Fibroblast of lung (primary cell): ENCODE measurements at regions not wholly inside any gene's neighbourhood (a gene's known extent, or its start where the extent isn't known, plus 50 kb on each side); places are given as distances from the start of the nearest gene placed in this dataset.

Experiments
- DNase-seq, 2 donors: peaks; one replicate each; pipeline versions ENCODE4 v3.0.0 to v3.0.0-alpha.2; 2010; ENCODE audit warnings: low read depth in 2 of 2
- H2AFZ ChIP-seq: 2 replicates; pipeline ENCODE4 v1.5.1; 2012; ENCODE audit warnings: low read length, control low read depth, inconsistent platforms
- H3K27ac ChIP-seq: 2 replicates; pipeline ENCODE4 v1.5.1; 2011; ENCODE audit warnings: low read length, control low read depth; ENCODE audit not compliant: insufficient read depth
- H3K27me3 ChIP-seq: 2 replicates; pipeline ENCODE4 v1.5.1; 2011; ENCODE audit warnings: mild to moderate bottlenecking, low read length; ENCODE audit not compliant: control insufficient read depth, insufficient read depth
- H3K36me3 ChIP-seq: 2 replicates; pipeline ENCODE4 v1.5.1; 2011; ENCODE audit warnings: low read length; ENCODE audit not compliant: control insufficient read depth, insufficient read depth
- H3K4me1 ChIP-seq: 2 replicates; pipeline ENCODE4 v1.5.1; 2011; ENCODE audit warnings: low read length; ENCODE audit not compliant: control insufficient read depth, insufficient read depth; ENCODE audit errors: extremely low read depth
- H3K4me2 ChIP-seq: 2 replicates; pipeline ENCODE4 v1.5.1; 2011; ENCODE audit warnings: low read length, control low read depth; ENCODE audit not compliant: insufficient read depth; ENCODE audit errors: extremely low read depth
- H3K4me3 ChIP-seq, 4 experiments: fragments of 200-600 bp in 1 of 4; sonication (generic) in 1 of 4; replicated peaks in 1 of 4; 2 replicates each; pipeline ENCODE4 v1.5.1; 2011 to 2016; ENCODE audit warnings: low read length in 4 of 4, low read depth in 3 of 4, mild to moderate bottlenecking in 3 of 4, control low read depth in 2 of 4, inconsistent platforms in 1 of 4, mixed read lengths in 1 of 4; ENCODE audit not compliant: insufficient read depth in 1 of 4; ENCODE audit errors: control extremely low read depth in 1 of 4
- H3K79me2 ChIP-seq: 2 replicates; pipeline ENCODE4 v1.5.1; 2012; ENCODE audit warnings: mild to moderate bottlenecking, low read length, inconsistent platforms; ENCODE audit not compliant: control insufficient read depth, insufficient read depth
- H3K9ac ChIP-seq: 2 replicates; pipeline ENCODE4 v1.5.1; 2011; ENCODE audit warnings: mild to moderate bottlenecking, low read length, control low read depth; ENCODE audit not compliant: insufficient read depth
- H3K9me3 ChIP-seq: 2 replicates; pipeline ENCODE4 v1.5.1; 2012; ENCODE audit warnings: low read depth, low read length; ENCODE audit not compliant: control insufficient read depth, insufficient read depth
- H4K20me1 ChIP-seq: 2 replicates; pipeline ENCODE4 v1.5.1; 2011; ENCODE audit warnings: low read length; ENCODE audit not compliant: control insufficient read depth, insufficient read depth; ENCODE audit errors: extremely low read depth
- EZH2 ChIP-seq: IDR thresholded peaks from 2 replicates; pipeline ENCODE4 v1.5.1; 2012; ENCODE audit warnings: low read length, control low read depth, mild to moderate bottlenecking; ENCODE audit errors: missing control alignments
- TF ChIP-seq, protein P1 (sequence below), 2 donors: IDR thresholded peaks in 1 of 2; conservative IDR thresholded peaks in 1 of 2; 1 replicate in 1 of 2; 2 replicates in 1 of 2; pipeline ENCODE4 v1.5.1; 2011 to 2012; ENCODE audit warnings: low read length in 2 of 2, control low read depth in 1 of 2, inconsistent platforms in 1 of 2, low read depth in 1 of 2, mild to moderate bottlenecking in 1 of 2

DNA sequence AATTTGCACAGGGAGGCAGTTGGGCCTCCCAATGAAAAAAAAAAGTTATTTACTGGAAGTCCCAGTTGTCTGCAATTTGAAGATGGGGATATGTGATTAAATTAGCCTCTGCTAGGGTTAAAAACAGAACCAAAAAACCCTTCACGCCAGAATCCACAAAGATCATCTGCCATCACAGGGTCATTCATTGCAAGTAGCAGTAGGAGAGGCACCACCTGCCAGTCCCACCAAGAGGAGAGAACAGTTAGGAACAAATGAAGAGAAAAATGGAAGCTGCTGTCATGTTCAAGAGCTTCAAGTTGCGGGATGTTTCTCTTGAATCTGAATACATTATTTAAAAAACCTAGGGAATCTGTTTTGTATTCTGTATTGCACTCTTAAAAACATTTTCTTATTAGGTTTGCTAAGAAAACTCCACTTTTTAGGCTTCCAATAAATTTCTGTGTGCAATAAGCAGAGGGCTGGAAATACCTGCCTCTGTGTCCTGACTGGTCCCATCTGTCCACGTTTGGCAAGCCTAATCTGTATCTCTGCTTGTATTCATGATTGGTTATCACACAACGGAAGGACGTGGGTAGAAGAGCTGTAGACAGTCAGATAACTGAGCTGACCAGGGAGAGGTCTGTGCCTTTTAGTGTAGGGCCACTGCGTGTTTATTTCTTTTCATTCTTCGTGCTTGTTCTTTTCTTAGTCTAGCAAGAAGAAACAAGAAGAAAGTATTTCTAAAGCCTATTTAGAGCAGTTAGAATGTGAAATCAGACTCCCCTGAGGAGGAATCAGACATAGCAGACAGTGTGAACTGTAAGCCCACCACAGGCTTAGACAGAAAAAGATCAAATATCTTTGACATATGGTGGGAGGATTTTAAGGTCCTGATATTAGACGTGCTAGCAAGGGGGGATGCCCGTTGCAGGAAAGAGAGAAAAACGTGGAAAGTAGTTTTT lies 630.6 kb upstream of the SEMA6A start:
- no peak overlapping the region for H2AFZ ChIP-seq

DNA sequence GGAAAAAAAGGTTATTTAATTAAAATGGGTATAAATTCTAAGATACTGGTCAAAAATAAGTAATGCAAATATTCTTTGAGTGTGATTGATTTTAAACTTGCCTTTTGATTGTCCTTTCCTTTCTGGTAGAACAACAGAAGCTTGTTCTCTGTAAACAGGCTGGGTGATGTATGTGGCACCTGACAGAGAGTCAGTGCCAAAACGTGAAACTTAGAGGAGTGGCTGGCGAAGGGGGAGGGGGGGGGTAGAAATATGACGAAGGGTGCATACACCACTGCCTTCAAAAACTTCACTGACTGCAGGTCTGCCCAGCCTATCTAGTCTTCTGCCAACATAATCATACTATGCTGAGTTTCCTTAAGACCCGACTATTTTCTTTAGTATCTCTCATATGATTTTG lies 629.8 kb upstream of the SEMA6A start:
- TF ChIP-seq, protein P1, sequence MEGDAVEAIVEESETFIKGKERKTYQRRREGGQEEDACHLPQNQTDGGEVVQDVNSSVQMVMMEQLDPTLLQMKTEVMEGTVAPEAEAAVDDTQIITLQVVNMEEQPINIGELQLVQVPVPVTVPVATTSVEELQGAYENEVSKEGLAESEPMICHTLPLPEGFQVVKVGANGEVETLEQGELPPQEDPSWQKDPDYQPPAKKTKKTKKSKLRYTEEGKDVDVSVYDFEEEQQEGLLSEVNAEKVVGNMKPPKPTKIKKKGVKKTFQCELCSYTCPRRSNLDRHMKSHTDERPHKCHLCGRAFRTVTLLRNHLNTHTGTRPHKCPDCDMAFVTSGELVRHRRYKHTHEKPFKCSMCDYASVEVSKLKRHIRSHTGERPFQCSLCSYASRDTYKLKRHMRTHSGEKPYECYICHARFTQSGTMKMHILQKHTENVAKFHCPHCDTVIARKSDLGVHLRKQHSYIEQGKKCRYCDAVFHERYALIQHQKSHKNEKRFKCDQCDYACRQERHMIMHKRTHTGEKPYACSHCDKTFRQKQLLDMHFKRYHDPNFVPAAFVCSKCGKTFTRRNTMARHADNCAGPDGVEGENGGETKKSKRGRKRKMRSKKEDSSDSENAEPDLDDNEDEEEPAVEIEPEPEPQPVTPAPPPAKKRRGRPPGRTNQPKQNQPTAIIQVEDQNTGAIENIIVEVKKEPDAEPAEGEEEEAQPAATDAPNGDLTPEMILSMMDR (conservative IDR thresholded peaks at IDR 0.05 in 1 of 2, IDR thresholded peaks at IDR 0.05 in 1 of 2; ENCODE audit: low read depth in 1 of 2, low read length in 2 of 2): no peak
- no peak for TF ChIP-seq EZH2
- no peak for DNase-seq
- Histone ChIP-seq H3K4me1 (no peaks in the 10 kb centered on the region), H2AFZ (no peak overlapping the region), H3K27me3 (no peaks in the 10 kb centered on the region), H3K4me2 (no peak overlapping the region), H3K4me3 (no peak overlapping the region), H3K36me3 (no peaks in the 10 kb centered on the region), H3K27ac (no peak overlapping the region), H3K9ac (no peak overlapping the region), H3K9me3 (no peaks in the 10 kb centered on the region), H3K79me2 (no peaks in the 10 kb centered on the region), H4K20me1 (no peaks in the 10 kb centered on the region)

More for the DNA sequence above, 630.6 kb upstream of the SEMA6A start:
- H3K27ac ChIP-seq: no peak overlapping the region
- TF ChIP-seq EZH2: no peak
- TF ChIP-seq, protein P1 (conservative IDR thresholded peaks at IDR 0.05 in 1 of 2, IDR thresholded peaks at IDR 0.05 in 1 of 2; ENCODE audit: low read depth in 1 of 2, low read length in 2 of 2): no peak
- H3K4me1 ChIP-seq: no peaks in the 10 kb centered on the region
- no peak overlapping the region for H3K4me2 ChIP-seq
- no peak overlapping the region for H3K4me3 ChIP-seq
- H3K36me3 ChIP-seq: no peaks in the 10 kb centered on the region
- no peak for DNase-seq
- no peaks in the 10 kb centered on the region for H3K9me3 ChIP-seq
- no peaks in the 10 kb centered on the region for H3K27me3 ChIP-seq
- no peaks in the 10 kb centered on the region for H3K79me2 ChIP-seq
- H4K20me1 ChIP-seq: no peaks in the 10 kb centered on the region
- no peak overlapping the region for H3K9ac ChIP-seq

DNA sequence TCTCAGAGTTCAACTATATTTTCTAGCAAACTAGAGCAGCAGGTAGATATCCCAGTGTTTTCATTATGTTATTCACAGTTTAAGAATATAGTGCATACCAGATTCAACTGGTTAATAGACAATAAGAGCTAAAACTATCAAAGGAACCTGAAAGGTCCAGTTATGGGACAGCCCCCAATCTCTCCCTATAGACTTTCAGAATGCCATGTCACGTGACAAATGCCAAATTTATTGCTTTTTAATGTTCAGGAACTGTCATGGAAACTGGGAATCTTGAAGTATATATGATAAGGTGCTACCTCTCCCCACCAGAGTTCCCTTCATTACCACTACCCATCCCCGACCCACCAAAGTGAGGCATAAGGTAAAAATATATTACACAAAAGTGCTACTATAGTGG lies 629.0 kb upstream of the SEMA6A start:
- no peaks in the 10 kb centered on the region for H3K36me3 ChIP-seq
- no peak overlapping the region for H2AFZ ChIP-seq
- no peaks in the 10 kb centered on the region for H3K9me3 ChIP-seq
- no peak for TF ChIP-seq EZH2
- TF ChIP-seq, protein P1 (conservative IDR thresholded peaks at IDR 0.05 in 1 of 2, IDR thresholded peaks at IDR 0.05 in 1 of 2; ENCODE audit: low read depth in 1 of 2, low read length in 2 of 2): no peak
- H3K27me3 ChIP-seq: no peaks in the 10 kb centered on the region
- H3K4me3 ChIP-seq: no peak overlapping the region
- H4K20me1 ChIP-seq: no peaks in the 10 kb centered on the region
- no peaks in the 10 kb centered on the region for H3K79me2 ChIP-seq
- H3K4me1 ChIP-seq: no peaks in the 10 kb centered on the region
- H3K9ac ChIP-seq: no peak overlapping the region
- H3K4me2 ChIP-seq: no peak overlapping the region
- no peak for DNase-seq
- no peak overlapping the region for H3K27ac ChIP-seq
